ENCODE measurements at regions not wholly inside any gene's neighbourhood (a gene's known extent, or its start where the extent isn't known, plus 50 kb on each side); places are given as distances from the start of the nearest gene placed in this dataset.

- ChIA-PET CTCF (no interaction called here), POLR2A (no interaction called here)
- peaks cover 31% of the 10 kb centered on the region for H3K4me1 Mint-ChIP-seq
Measured at GRCh38 chr11:104610635-104611034, 287.6 kb downstream of the CASP12 start.

More at GRCh38 chr11:104610635-104611034, 287.6 kb downstream of the CASP12 start:
- TF ChIP-seq NFE2L1 (CRISPR knock-in tag; IDR thresholded peaks at IDR 0.05) (no peak), IRF1 (CRISPR knock-in tag; IDR thresholded peaks at IDR 0.05) (no peak), NFYB (CRISPR knock-in tag; conservative IDR thresholded peaks at IDR 0.05; ENCODE audit: low read depth) (no peak), USF1 (CRISPR knock-in tag; IDR thresholded peaks at IDR 0.05) (no peak), ZNF263 (CRISPR knock-in tag; IDR thresholded peaks at IDR 0.05; ENCODE audit: low read depth) (no peak), ATF3 (CRISPR knock-in tag; conservative IDR thresholded peaks at IDR 0.05) (no peak), ARID4B (CRISPR knock-in tag; IDR thresholded peaks at IDR 0.05; ENCODE audit: borderline replicate concordance) (no peak), RELA (CRISPR knock-in tag; IDR thresholded peaks at IDR 0.05; ENCODE audit: borderline replicate concordance) (no peak), NFATC4 (CRISPR knock-in tag; IDR thresholded peaks at IDR 0.05) (no peak), ZNF425 (CRISPR knock-in tag; conservative IDR thresholded peaks at IDR 0.05) (no peak), GRHL2 (CRISPR knock-in tag; IDR thresholded peaks at IDR 0.05; ENCODE audit: insufficient replicate concordance, severe bottlenecking) (no peak), ETV6 (CRISPR knock-in tag; IDR thresholded peaks at IDR 0.05) (no peak), PRRX2 (CRISPR knock-in tag; IDR thresholded peaks at IDR 0.05) (no peak), E2F4 (CRISPR knock-in tag; IDR thresholded peaks at IDR 0.05; ENCODE audit: borderline replicate concordance, low read depth) (no peak), EMX1 (CRISPR knock-in tag; IDR thresholded peaks at IDR 0.05) (no peak), ZSCAN18 (CRISPR knock-in tag; IDR thresholded peaks at IDR 0.05) (no peak), ZNF281 (CRISPR knock-in tag; IDR thresholded peaks at IDR 0.05) (no peak), ELF4 (CRISPR knock-in tag; IDR thresholded peaks at IDR 0.05; ENCODE audit: low read depth) (no peak), ZNF416 (CRISPR knock-in tag; IDR thresholded peaks at IDR 0.05) (no peak), MLX (CRISPR knock-in tag; IDR thresholded peaks at IDR 0.05) (no peak)
- ATAC-seq (no peak), DNase-seq (ENCODE audit: low spot score) (no peak)
- H3K4me3 Mint-ChIP-seq: no peak overlapping the region
- no peak overlapping the region for H3K27ac Mint-ChIP-seq
- peaks cover 11% of the 10 kb centered on the region for H3K36me3 Mint-ChIP-seq
- H3K9me3 Mint-ChIP-seq: peaks cover 7% of the 10 kb centered on the region
- no peaks in the 10 kb centered on the region for H3K27me3 Mint-ChIP-seq (ENCODE audit: low read depth)
